Heart right ventricle (tissue), 16 donors: ENCODE measurements at regions not wholly inside any gene's neighbourhood (a gene's known extent, or its start where the extent isn't known, plus 50 kb on each side); places are given as distances from the start of the nearest gene placed in this dataset.

Source experiments
- ATAC-seq, 8 donors: fragments of 200-7000 bp; cut with Tn5 transposase; one replicate each; pipeline ENCODE4 v1.9.1; 2020; ENCODE audit warnings: mild to moderate bottlenecking in 8 of 8, moderate library complexity in 8 of 8, moderate number of reproducible peaks in 1 of 8
- DNase-seq, 2 donors: peaks; one replicate each; pipeline ENCODE4 v3.0.0-alpha.2; 2020
- H3K27ac ChIP-seq, 10 donors: fragments of 200-600 bp; sonication (generic) in 2 of 10; one replicate each; pipeline versions ENCODE4 v1.5.0 to v1.8.0; 2020 to 2022; ENCODE audit warnings: mild to moderate bottlenecking in 3 of 10
- H3K27me3 ChIP-seq, 7 donors: fragments of 200-600 bp; one replicate each; pipeline ENCODE4 v1.8.0; 2021 to 2022; ENCODE audit warnings: mild to moderate bottlenecking in 2 of 7
- H3K36me3 ChIP-seq, 9 donors: fragments of 200-600 bp; sonication (generic) in 1 of 9; one replicate each; pipeline versions ENCODE4 v1.5.0 to v1.8.0; 2020 to 2022; ENCODE audit warnings: mild to moderate bottlenecking in 2 of 9
- H3K4me1 ChIP-seq, 9 donors: fragments of 200-600 bp; sonication (generic) in 1 of 9; one replicate each; pipeline versions ENCODE4 v1.5.0 to v1.8.0; 2020 to 2022; ENCODE audit warnings: mild to moderate bottlenecking in 4 of 9
- H3K4me3 ChIP-seq, 10 donors: fragments of 200-600 bp; sonication (generic) in 2 of 10; one replicate each; pipeline versions ENCODE4 v1.5.0 to v1.8.0; 2020 to 2022; ENCODE audit warnings: mild to moderate bottlenecking in 7 of 10, moderate library complexity in 2 of 10
- H3K9me3 ChIP-seq, 11 donors: fragments of 200-600 bp in 10 of 11; sonication (generic) in 2 of 11; one replicate each; pipeline versions ENCODE4 v1.5.0 to v1.8.0; 2013 to 2022; ENCODE audit warnings: mild to moderate bottlenecking in 2 of 11, control low read depth in 1 of 11, moderate library complexity in 1 of 11
- CTCF ChIP-seq, 9 donors: fragments of 200-600 bp; sonication (generic) in 2 of 9; IDR thresholded peaks; one replicate each; pipeline versions ENCODE4 v1.5.0 to v1.8.0; 2021 to 2022; ENCODE audit warnings: antibody characterized with exemption in 9 of 9, mild to moderate bottlenecking in 5 of 9, moderate library complexity in 1 of 9
- WGBS, 2 donors: extraction: QIAGEN DNeasy Blood & Tissue Kit; methylation state at CpG; one replicate each; pipeline ENCODE4 v1.1.7; 2013; ENCODE audit warnings: inconsistent platforms in 1 of 2; 5-methylcytosine and 5-hydroxymethylcytosine counted together
- intact Hi-C, 10 donors: fragments of 100-400 bp; cut with DNase I; formaldehyde crosslinking; loops; one replicate each; pipeline versions ENCODE4 v1.11.1 to v1.14.2; 2022
- donor health status: Arrhythmogenic right ventricular cardiomyopathy.
- donor health status: ischemic (EF 13 %, LVEDD 7.1; RV severe dilation, severe dysfunction).
- donor health status: healthy with polysubstance abuse.
- donor health status: DM: no; HTN: yes; CAD: no.
- donor health status: DM: no; HTN: no; CAD: no.
- donor health status: ischemic (EF 25% LVEDD 6.9; RV normal size, moderate dysfunction).
- donor health status: ischemic (EF 25% LVEDD 5.7; RV mildly dilated, moderate dysfunction).
- donor health status: healthy.
- donor health status: DM: yes; HTN: yes; CAD: no.
- donor health status: Ischemic cardiomyopathy.
- donor health status: ischemic (EF 35%, LVEDD 5.7; RV mildly dilated, moderate dysfunction).
- donor health status: nonischemic (EF 11% LVEDD 7.7; RV severe dilation, severe dysfunction).
- donor health status: DM: yes; HTN: yes; CAD: no.
- donor health status: PGD.
- donor health status: ischemic (EF 29% LVEDD 5.4; RV normal size, mild dysfunction).
- donor health status: nonischemic (EF 23%, LVEDD 6.1; RV moderate dilation, normal function).

GRCh38 chr4:89489338-89489771, 181.8 kb upstream of the GPRIN3 start:
- Histone ChIP-seq H3K36me3 (no peaks in the 10 kb centered on the region), H3K27me3 (no peaks in the 10 kb centered on the region), H3K4me1 (peaks cover 0 to 16% (median 0%) of the 10 kb centered on the region in 9 donors), H3K4me3 (no peak overlapping the region), H3K27ac (no peak overlapping the region), H3K9me3 (no peaks in the 10 kb centered on the region)
- no peak for DNase-seq
- 65 to 66% methylated on average over 13 of the region's 13 CpGs for WGBS, 2 donors
- TF ChIP-seq CTCF (IDR thresholded peaks at IDR 0.05) = no peak
- ATAC-seq = peak in 2 of 8 donors; percentile 39 to 44
- intact Hi-C loops = loop anchor here in 2 of 10 donors (5.0 to 10.0 kb wide), 2 partner anchors 405 to 413 kb away; partner anchors contain the start of gene MMRN1 (in 1 of the 2)

GRCh38 chr4:89488736-89489135, 181.1 kb upstream of the GPRIN3 start:
- no peak for TF ChIP-seq CTCF (IDR thresholded peaks at IDR 0.05)
- Histone ChIP-seq H3K27me3 (no peaks in the 10 kb centered on the region), H3K4me3 (no peak overlapping the region), H3K36me3 (no peaks in the 10 kb centered on the region), H3K27ac (no peak overlapping the region), H3K4me1 (peaks cover 0 to 16% (median 0%) of the 10 kb centered on the region in 9 donors), H3K9me3 (no peaks in the 10 kb centered on the region)
- no peak for ATAC-seq
- 77 to 84% methylated on average over 3 of the region's 3 CpGs for WGBS, 2 donors
- no peak for DNase-seq
- intact Hi-C loops = loop anchor here in 2 of 10 donors (5.0 to 10.0 kb wide), 2 partner anchors 406 to 414 kb away; partner anchors contain the start of gene MMRN1 (in 1 of the 2)

GRCh38 chr4:89486673-89487072, 179.1 kb upstream of the GPRIN3 start:
- TF ChIP-seq CTCF (IDR thresholded peaks at IDR 0.05) = no peak
- intact Hi-C loops = loop anchor here in 2 of 10 donors (5.0 to 10.0 kb wide), 2 partner anchors 408 to 416 kb away; partner anchors contain the start of gene MMRN1 (in 1 of the 2)
- DNase-seq (no peak), ATAC-seq (no peak)
- Histone ChIP-seq H3K4me3 (no peak overlapping the region), H3K4me1 (no peaks in the 10 kb centered on the region), H3K36me3 (no peaks in the 10 kb centered on the region), H3K9me3 (no peaks in the 10 kb centered on the region), H3K27me3 (no peaks in the 10 kb centered on the region), H3K27ac (no peak overlapping the region)

- DNase-seq (no peak), ATAC-seq (no peak)
- no peak overlapping the region for H3K27ac ChIP-seq
- no peak overlapping the region for H3K4me3 ChIP-seq
- H3K9me3 ChIP-seq = peaks cover 0 to 5% (median 0%) of the 10 kb centered on the region in 11 donors
- H3K36me3 ChIP-seq = no peaks in the 10 kb centered on the region
- no peaks in the 10 kb centered on the region for H3K4me1 ChIP-seq
- peak in 4 of 9 donors; percentile 21 to 44 (median 29) for TF ChIP-seq CTCF (IDR thresholded peaks at IDR 0.05)
- intact Hi-C loops = loop anchor here in 2 of 10 donors (5.0 to 10.0 kb wide), 2 partner anchors 409 to 416 kb away; partner anchors contain the start of gene MMRN1 (in 1 of the 2)
- no peaks in the 10 kb centered on the region for H3K27me3 ChIP-seq
- WGBS, 2 donors = 48 to 54% methylated on average over 3 of the region's 3 CpGs
Observed at GRCh38 chr4:89486042-89486441, 178.4 kb upstream of the GPRIN3 start.
